HFF-Myc (cell line): ENCODE measurements at regions not wholly inside any gene's neighbourhood (a gene's known extent, or its start where the extent isn't known, plus 50 kb on each side); places are given as distances from the start of the nearest gene placed in this dataset.
"Not testable (repeated sequence)": the region's sequence is repeated elsewhere in the genome, so short reads cannot be mapped to it uniquely, and the experiment has no call there.

Source experiments
- DNase-seq: peaks from one replicate; pipeline ENCODE4 v3.0.0-alpha.2; 2011; ENCODE audit warnings: low read depth; ENCODE audit errors: extremely low read depth
- H3K4me3 ChIP-seq: replicated peaks from 2 replicates; pipeline ENCODE4 v1.5.1; 2011; ENCODE audit warnings: low read depth, mild to moderate bottlenecking, control low read depth, low read length
- TF ChIP-seq, protein P1 (sequence below): IDR thresholded peaks from 2 replicates; pipeline ENCODE4 v1.5.1; 2012; ENCODE audit warnings: mild to moderate bottlenecking, low read depth, low read length, control low read depth; ENCODE audit errors: missing control alignments

DNA sequence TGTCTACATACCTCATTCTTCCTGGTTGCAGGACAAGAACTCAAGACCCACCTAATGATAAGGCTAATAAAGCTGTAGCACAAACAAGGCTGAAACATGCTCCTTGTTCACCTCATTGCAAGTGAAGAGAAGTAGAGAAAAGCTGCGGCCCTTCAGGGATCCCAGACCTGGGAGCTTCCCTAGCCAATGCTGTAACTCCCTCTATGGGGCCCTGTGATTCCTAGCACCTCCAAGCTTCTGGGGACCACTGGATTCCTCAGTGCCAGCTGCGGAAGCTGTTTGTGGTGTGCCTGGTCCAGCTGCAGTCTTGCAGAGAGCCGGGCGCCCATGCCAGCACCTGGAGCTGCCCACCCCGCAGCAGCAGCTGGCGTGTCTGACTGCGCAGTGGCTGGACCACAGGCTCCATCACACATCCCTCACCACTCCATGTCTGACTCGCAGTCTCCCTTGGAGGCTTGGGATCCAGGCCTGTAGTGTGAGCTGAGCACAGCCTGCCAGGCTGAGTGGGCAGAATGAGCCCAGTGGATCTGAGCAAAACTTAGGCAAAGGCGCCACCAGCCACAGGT is 737.2 kb upstream of the GJE1 start:
- TF ChIP-seq, protein P1, sequence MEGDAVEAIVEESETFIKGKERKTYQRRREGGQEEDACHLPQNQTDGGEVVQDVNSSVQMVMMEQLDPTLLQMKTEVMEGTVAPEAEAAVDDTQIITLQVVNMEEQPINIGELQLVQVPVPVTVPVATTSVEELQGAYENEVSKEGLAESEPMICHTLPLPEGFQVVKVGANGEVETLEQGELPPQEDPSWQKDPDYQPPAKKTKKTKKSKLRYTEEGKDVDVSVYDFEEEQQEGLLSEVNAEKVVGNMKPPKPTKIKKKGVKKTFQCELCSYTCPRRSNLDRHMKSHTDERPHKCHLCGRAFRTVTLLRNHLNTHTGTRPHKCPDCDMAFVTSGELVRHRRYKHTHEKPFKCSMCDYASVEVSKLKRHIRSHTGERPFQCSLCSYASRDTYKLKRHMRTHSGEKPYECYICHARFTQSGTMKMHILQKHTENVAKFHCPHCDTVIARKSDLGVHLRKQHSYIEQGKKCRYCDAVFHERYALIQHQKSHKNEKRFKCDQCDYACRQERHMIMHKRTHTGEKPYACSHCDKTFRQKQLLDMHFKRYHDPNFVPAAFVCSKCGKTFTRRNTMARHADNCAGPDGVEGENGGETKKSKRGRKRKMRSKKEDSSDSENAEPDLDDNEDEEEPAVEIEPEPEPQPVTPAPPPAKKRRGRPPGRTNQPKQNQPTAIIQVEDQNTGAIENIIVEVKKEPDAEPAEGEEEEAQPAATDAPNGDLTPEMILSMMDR, result no peak
- H3K4me3 ChIP-seq, result no peak overlapping the region
- DNase-seq, result no peak

DNA sequence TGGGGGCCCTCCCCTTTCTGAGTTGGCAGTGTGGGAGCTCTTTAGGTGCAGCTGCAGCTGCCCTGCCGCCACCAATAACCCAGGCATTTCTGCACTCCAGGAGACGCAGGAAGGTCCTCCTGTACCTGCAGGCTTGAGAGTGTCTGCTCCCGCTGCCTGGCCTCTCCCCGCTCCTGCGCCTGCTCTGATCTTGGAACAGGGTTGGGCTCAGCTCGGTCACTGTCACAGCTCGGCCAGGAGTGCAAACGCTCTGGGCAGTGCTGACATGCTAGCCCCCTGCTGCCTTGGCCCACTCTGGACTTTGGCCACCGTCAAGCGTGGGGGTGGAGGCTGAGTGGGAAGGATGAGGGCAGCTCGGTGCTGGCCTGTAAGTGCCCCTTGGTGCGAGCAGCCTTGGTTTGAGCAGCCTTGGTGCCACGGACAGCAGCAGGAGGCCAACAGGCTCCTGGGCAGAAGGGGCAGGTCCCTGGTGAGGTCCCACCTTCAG is 738.1 kb upstream of the GJE1 start:
- DNase-seq, result no peak
- H3K4me3 ChIP-seq, result no peak overlapping the region
- TF ChIP-seq, protein P1, result no peak

DNA sequence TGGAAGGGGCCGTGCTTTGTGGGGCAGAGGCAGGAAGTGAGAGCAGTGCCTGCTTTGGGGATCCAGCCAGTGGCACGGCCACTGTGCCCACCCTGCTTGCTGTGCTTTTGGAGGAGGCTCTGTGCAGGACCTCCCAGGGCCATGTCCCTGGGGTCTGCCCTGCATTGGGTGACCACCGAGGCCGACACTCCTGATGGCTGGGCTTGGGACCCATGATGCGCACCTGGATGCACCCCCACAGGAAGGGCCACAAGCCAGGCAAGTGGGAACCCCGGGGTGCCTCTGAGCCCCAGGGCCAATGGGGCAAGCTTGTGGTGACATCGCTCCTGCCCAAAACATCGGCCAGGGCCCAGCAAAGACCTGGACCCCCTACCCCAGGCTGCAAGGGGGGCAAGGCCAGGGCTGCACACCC is 738.6 kb upstream of the GJE1 start:
- no peak for DNase-seq
- TF ChIP-seq, protein P1, result no peak
- no peak overlapping the region for H3K4me3 ChIP-seq

DNA sequence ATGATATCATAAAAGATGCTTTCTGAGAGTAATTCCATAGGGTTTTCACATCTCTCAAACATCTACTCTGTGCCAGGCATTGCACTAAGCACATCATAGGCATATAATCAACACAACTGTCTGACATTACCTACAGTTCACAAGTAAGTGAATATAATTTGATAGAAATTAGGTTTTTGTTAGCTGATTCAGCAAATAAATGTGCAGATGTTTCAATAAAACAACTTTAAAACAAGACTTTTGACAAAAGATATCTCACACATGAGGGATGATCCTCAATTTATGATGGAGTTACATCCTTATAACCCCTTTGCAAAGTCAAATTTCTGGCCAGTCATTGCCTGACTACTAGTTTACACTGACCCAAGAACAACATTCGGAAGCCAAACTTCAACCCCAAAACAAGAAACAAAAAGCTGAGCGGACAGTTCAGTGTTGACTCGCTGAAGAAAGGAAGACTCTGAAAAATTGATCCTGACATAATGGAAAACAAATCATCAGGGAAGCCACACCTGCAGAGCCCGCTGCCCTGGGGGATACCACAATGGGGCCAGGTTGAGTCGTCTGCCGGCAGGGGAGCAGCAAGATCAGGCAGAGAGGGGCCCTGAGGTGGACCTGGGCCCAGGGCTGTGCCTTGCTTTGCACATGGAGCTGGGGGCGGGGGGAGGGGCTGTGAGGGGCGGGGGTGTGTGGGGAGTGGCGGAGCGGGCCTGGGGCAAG is 739.2 kb upstream of the GJE1 start:
- DNase-seq, result no peak
- H3K4me3 ChIP-seq, result no peak overlapping the region
- TF ChIP-seq, protein P1, result no peak

DNA sequence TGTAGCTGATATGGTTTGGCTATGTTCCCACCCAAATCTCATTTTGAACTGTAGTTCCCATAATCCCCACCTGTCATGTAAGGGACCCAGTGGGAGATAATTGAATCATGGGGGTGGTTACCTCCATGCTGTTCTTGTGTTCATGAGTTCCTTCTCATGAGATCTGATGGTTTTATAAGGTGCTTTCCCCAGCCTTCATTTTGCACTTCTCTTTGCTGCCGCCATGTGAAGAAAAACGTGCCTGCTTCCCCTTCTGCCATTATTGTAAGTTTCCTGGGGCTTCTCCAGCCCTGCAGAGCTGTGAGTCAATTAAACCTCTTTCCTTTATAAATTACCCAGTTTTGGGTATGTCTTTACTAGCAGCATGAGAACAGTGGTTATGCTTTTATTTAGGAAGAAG is 741.6 kb upstream of the GJE1 start:
- DNase-seq, H3K4me3 ChIP-seq: not testable (repeated sequence)

DNA sequence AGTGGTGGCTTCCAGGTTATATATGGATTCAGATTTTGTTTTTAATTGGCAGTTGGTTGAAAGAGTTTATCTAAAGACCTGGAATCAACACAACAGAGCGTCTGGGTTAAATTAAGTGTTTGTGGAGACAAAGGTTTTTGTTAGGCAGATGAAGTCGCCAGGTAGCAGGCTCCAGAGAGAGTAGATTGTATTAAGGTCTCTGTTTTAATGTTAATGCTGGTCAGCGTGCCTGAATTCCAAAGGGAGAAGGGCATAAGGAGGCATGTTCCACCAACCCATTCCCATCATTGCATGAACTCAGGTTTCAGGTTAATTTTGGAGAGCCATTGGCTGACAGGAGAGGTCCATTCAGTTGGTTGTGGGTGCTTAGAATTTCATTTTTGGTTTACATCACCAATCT is 744.1 kb upstream of the GJE1 start:
- H3K4me3 ChIP-seq, result no peak overlapping the region
- TF ChIP-seq, protein P1, result no peak
- no peak for DNase-seq

DNA sequence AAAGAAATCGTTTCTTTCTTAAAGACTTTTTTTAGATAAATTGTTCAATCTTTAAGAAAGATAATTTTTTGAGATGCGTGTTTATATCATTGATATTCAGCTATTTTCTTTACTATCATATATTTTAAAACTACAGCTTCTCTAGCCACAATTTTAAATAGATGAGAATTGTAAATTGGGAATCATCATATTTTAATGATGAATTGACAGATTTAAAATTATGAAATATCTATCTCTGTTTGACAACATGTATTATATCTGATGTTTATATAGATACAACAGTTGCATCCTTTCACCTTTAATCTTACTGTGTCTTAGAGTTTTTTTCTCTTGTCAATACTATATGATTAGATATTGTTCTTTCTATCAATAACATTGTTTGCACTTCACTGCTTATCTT is 762.3 kb upstream of the GJE1 start:
- TF ChIP-seq, protein P1, result no peak
- H3K4me3 ChIP-seq, result no peak overlapping the region
- DNase-seq, result no peak

DNA sequence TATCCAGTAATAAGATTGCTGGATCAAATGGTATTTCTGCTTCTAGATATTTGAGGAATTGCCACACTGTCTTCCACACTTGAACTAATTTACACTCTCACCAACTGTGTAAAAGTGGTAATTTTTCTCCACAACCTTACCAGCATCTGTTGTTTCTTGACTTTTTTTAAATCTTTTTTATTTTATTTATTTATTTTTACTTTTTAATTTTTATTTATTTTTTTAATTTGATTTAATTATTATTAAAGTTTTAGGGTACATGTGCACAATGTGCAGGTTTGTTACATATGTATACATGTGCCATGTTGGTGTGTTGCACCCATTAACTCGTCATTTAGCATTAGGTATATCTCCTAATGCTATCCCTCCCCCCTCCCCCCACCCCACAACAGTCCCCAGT is 765.9 kb upstream of the GJE1 start:
- DNase-seq, H3K4me3 ChIP-seq: not testable (repeated sequence)
